Panc1 (cell line): ENCODE measurements at regions not wholly inside any gene's neighbourhood (a gene's known extent, or its start where the extent isn't known, plus 50 kb on each side); places are given as distances from the start of the nearest gene placed in this dataset.
A peak's percentile ranks its signal among the peaks of the same experiment; 100 is the strongest.

Source experiments
- ATAC-seq: fragments of 200-7000 bp; cut with Tn5 transposase; 2 replicates; pipeline ENCODE4 v1.9.1; 2020; ENCODE audit warnings: mild to moderate bottlenecking, moderate library complexity
- BruUV-seq: library from RNA; stranded (reverse); fragments of 400-500 nt; replicated peaks from 2 replicates; lab custom pipeline; 2021; lab: Mats Ljungman, UMichigan
- CTCF ChIA-PET: fragments of 300-600 bp; sonication (Branson Sonifier 250); formaldehyde crosslinking; loops from one replicate; lab custom pipeline; 2022; ENCODE audit warnings: antibody characterized with exemption; lab: Charles Lee
- POLR2A ChIA-PET: fragments of 300-600 bp; sonication (Branson Sonifier 250); formaldehyde crosslinking; loops from one replicate; lab custom pipeline; 2022; ENCODE audit warnings: antibody characterized with exemption; lab: Charles Lee
- DNase-seq: peaks from one replicate; pipeline ENCODE4 v3.0.0-alpha.2; 2010; ENCODE audit warnings: low read depth, low spot score
- H3K27ac ChIP-seq: 2 replicates; pipeline ENCODE4 v1.5.1; 2011; ENCODE audit warnings: mild to moderate bottlenecking, low read length, inconsistent platforms
- H3K27me3 ChIP-seq: fragments of 200-500 bp; sonication (Bioruptor generic); 2 replicates; pipeline ENCODE4 v1.6.0; 2014; ENCODE audit warnings: low read length, inconsistent platforms; ENCODE audit not compliant: control insufficient read depth, insufficient read depth
- H3K36me3 ChIP-seq: fragments of 200-500 bp; sonication (Bioruptor generic); 2 replicates; pipeline ENCODE4 v1.5.1; 2014; ENCODE audit warnings: inconsistent platforms, mild to moderate bottlenecking, low read length, moderate library complexity; ENCODE audit not compliant: control insufficient read depth, insufficient read depth
- H3K4me1 ChIP-seq: 2 replicates; pipeline ENCODE4 v1.5.1; 2011; ENCODE audit warnings: inconsistent platforms, mild to moderate bottlenecking, low read length, moderate library complexity; ENCODE audit not compliant: control insufficient read depth, insufficient read depth
- H3K4me3 ChIP-seq, 2 experiments: 2 replicates each; pipeline ENCODE4 v1.5.1; 2011 to 2012; ENCODE audit warnings: low read depth in 2 of 2, low read length in 2 of 2, mild to moderate bottlenecking in 2 of 2, inconsistent platforms in 1 of 2, moderate library complexity in 1 of 2
- H3K9me3 ChIP-seq: fragments of 200-500 bp; sonication (Bioruptor generic); 2 replicates; pipeline ENCODE4 v1.5.1; 2014; ENCODE audit warnings: low read depth, mild to moderate bottlenecking, inconsistent platforms, low read length, moderate library complexity; ENCODE audit not compliant: control insufficient read depth, insufficient read depth
- CTCF ChIP-seq: fragments of 450-650 bp; IDR thresholded peaks from 2 replicates; pipeline ENCODE4 v1.5.1; 2017; ENCODE audit warnings: mild to moderate bottlenecking
- POLR2AphosphoS5 ChIP-seq: IDR thresholded peaks from 2 replicates; pipeline ENCODE4 v1.6.1; 2012; ENCODE audit warnings: mild to moderate bottlenecking, low read depth, low read length, moderate library complexity
- REST ChIP-seq, 2 experiments: IDR thresholded peaks; 2 replicates each; pipeline ENCODE4 v1.6.1; 2011 to 2012; ENCODE audit warnings: low read depth in 2 of 2, control low read depth in 1 of 2, low read length in 1 of 2, mild to moderate bottlenecking in 1 of 2, moderate library complexity in 1 of 2; ENCODE audit not compliant: insufficient read depth in 1 of 2
- SIN3A ChIP-seq: IDR thresholded peaks from 2 replicates; pipeline ENCODE4 v1.6.1; 2012; ENCODE audit warnings: low read depth, mild to moderate bottlenecking, low read length, moderate library complexity, borderline replicate concordance; ENCODE audit not compliant: insufficient read depth
- TCF7L2 ChIP-seq: IDR thresholded peaks from 2 replicates; pipeline ENCODE4 v1.6.1; 2011; ENCODE audit warnings: mild to moderate bottlenecking, low read depth, low read length, inconsistent platforms
- in situ Hi-C: cut with HindIII; loops from 2 replicates; pipeline ENCODE4 v1.10.0; 2016; ENCODE audit warnings: low sequenced_read_pairs, low pct_unique_long_range_greater_than_20kb
- intact Hi-C: fragments of 100-400 bp; cut with micrococcal nuclease; formaldehyde crosslinking; loops from one replicate; pipeline ENCODE4 v1.10.0; 2022; ENCODE audit not compliant: unreplicated experiment

- H3K4me1 ChIP-seq: peaks cover 70% of the 10 kb centered on the region
- H3K27me3 ChIP-seq: no peaks in the 10 kb centered on the region
- H3K36me3 ChIP-seq: no peaks in the 10 kb centered on the region
- ATAC-seq: no peak
- no peak overlapping the region for H3K4me3 ChIP-seq
- intact Hi-C loops: no loop called here
- 0 out of 2 replicates have a peak, but pooled peaks have one; percentile 7 for TF ChIP-seq POLR2AphosphoS5
- no peak for TF ChIP-seq REST (IDR thresholded peaks at IDR 0.05; ENCODE audit: insufficient read depth in 1 of 2, low read depth in 2 of 2, low read length in 1 of 2)
- no peaks in the 10 kb centered on the region for H3K9me3 ChIP-seq
- ChIA-PET CTCF (no interaction called here), POLR2A (no interaction called here)
- in situ Hi-C loops: no loop called here
- BruUV-seq: no TSS peak
- no peak for DNase-seq
- H3K27ac ChIP-seq: no peak overlapping the region
Observed at GRCh38 chr17:77432034-77432661, 291.4 kb downstream of the SEC14L1 start.

DNA sequence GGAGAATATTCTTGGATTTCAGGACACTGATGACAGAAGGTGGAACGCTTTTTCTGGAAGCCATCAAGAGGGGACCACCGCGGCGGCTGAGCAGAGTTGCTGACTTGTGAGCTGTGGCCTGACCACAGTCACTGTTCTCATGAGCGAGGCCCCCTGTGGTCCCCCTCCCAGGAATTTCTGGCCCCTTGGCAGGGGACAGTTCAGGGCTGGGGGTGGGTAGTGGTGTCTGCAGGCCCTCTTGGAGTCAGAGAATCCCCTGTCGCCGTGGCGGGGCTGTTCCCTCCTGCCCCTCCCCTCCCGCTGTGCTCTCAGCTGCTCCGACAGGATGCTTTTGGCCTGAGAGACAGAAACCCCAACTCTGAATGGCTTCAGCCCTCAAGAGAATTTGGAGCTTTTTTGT is 292.0 kb downstream of the SEC14L1 start:
- no peak overlapping the region for H3K27ac ChIP-seq
- BruUV-seq: no TSS peak

More for the DNA sequence above, 292.0 kb downstream of the SEC14L1 start:
- no peaks in the 10 kb centered on the region for H3K36me3 ChIP-seq
- ChIA-PET CTCF (no interaction called here), POLR2A (interaction anchor here (0.5 kb wide), 1 partner anchor 43 kb away, joined by 3 read pairs; no protein-coding TSS in a partner anchor)
- H3K27me3 ChIP-seq: no peaks in the 10 kb centered on the region
- in situ Hi-C loops (no loop called here), intact Hi-C loops (no loop called here)
- no peak for DNase-seq
- ATAC-seq: no peak
- no peaks in the 10 kb centered on the region for H3K9me3 ChIP-seq
- TF ChIP-seq SIN3A (no peak), TCF7L2 (no peak), CTCF (no peak), REST (IDR thresholded peaks at IDR 0.05; ENCODE audit: insufficient read depth in 1 of 2, low read depth in 2 of 2, low read length in 1 of 2) (no peak), POLR2AphosphoS5 (no peak)
- H3K4me3 ChIP-seq: no peak overlapping the region
- H3K4me1 ChIP-seq: peaks cover 69% of the 10 kb centered on the region
